ENCODE measurements at regions not wholly inside any gene's neighbourhood (a gene's known extent, or its start where the extent isn't known, plus 50 kb on each side); places are given as distances from the start of the nearest gene placed in this dataset.

DNA sequence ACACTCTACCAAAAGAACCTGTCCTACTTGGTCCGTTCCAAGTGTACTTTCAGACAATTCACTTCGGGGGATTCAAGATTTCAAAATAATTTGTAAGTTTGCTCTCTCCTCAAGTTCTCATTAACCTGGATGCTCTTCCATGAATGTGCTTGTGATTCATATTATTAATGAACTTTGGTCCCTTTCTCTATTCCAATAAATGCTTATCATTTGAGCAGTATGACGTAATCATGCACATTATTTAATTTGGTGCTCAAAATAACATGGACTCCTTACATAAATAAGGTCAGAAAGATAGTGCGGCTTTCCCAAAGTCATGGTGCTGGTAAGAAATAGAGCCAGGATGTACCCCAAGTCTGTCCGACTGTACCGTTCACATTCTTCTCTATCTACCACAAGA lies 323.2 kb upstream of the SLCO3A1 start:
- Histone ChIP-seq H3K27ac (peak overlapping the region in 1 of 2 donors; percentile 74), H3K9me3 (no peaks in the 10 kb centered on the region), H3K4me1 (peaks cover 0 to 13% of the 10 kb centered on the region in 2 donors), H3K36me3 (no peaks in the 10 kb centered on the region), H3K4me3 (no peak overlapping the region), H3K27me3 (no peaks in the 10 kb centered on the region)
- no peak for TF ChIP-seq CTCF (IDR thresholded peaks at IDR 0.05)
- DNase-seq (ENCODE audit: low spot score): no peak

- Histone ChIP-seq H3K9me3 (no peaks in the 10 kb centered on the region), H3K4me1 (peaks cover 0 to 16% of the 10 kb centered on the region in 2 donors), H3K4me3 (no peak overlapping the region), H3K36me3 (no peaks in the 10 kb centered on the region), H3K27me3 (no peaks in the 10 kb centered on the region), H3K27ac (peak overlapping the region in 1 of 2 donors; percentile 74)
- DNase-seq (ENCODE audit: low spot score): no peak
- no peak for TF ChIP-seq CTCF (IDR thresholded peaks at IDR 0.05)
Observed at GRCh38 chr15:91530956-91531582, 322.4 kb upstream of the SLCO3A1 start.

GRCh38 chr15:91534235-91534634 lies 319.3 kb upstream of the SLCO3A1 start:
- no peaks in the 10 kb centered on the region for H3K27me3 ChIP-seq
- no peak overlapping the region for H3K4me3 ChIP-seq
- no peak for TF ChIP-seq CTCF (IDR thresholded peaks at IDR 0.05)
- no peak overlapping the region for H3K27ac ChIP-seq
- H3K9me3 ChIP-seq: no peaks in the 10 kb centered on the region
- H3K4me1 ChIP-seq: peaks cover 0 to 18% of the 10 kb centered on the region in 2 donors
- no peak for DNase-seq (ENCODE audit: low spot score)
- H3K36me3 ChIP-seq: no peaks in the 10 kb centered on the region

- peaks cover 0 to 18% of the 10 kb centered on the region in 2 donors for H3K4me1 ChIP-seq
- peak overlapping the region in 1 of 2 donors; percentile 73 for H3K27ac ChIP-seq
- H3K4me3 ChIP-seq: no peak overlapping the region
- no peaks in the 10 kb centered on the region for H3K9me3 ChIP-seq
- H3K27me3 ChIP-seq: no peaks in the 10 kb centered on the region
- TF ChIP-seq CTCF (IDR thresholded peaks at IDR 0.05): no peak
- no peak for DNase-seq (ENCODE audit: low spot score)
- H3K36me3 ChIP-seq: no peaks in the 10 kb centered on the region
Observed at GRCh38 chr15:91534976-91535375, 318.5 kb upstream of the SLCO3A1 start.

GRCh38 chr15:91535856-91536500 lies 317.5 kb upstream of the SLCO3A1 start:
- no peak for DNase-seq (ENCODE audit: low spot score)
- no peak overlapping the region for H3K4me3 ChIP-seq
- peaks cover 0 to 18% of the 10 kb centered on the region in 2 donors for H3K4me1 ChIP-seq
- no peaks in the 10 kb centered on the region for H3K36me3 ChIP-seq
- no peaks in the 10 kb centered on the region for H3K9me3 ChIP-seq
- H3K27ac ChIP-seq: peak overlapping the region in 1 of 2 donors; percentile 73
- TF ChIP-seq CTCF (IDR thresholded peaks at IDR 0.05): no peak
- H3K27me3 ChIP-seq: no peaks in the 10 kb centered on the region
